H1 (cell line): ENCODE measurements at regions not wholly inside any gene's neighbourhood (a gene's known extent, or its start where the extent isn't known, plus 50 kb on each side); places are given as distances from the start of the nearest gene placed in this dataset.

Experiments
- ASH2L ChIP-seq: fragments of 200-600, 300-600 bp; sonication (generic); IDR thresholded peaks from one replicate; pipeline ENCODE4 v1.7.1; 2017; ENCODE audit warnings: low read length
- CEBPB ChIP-seq: IDR thresholded peaks from 2 replicates; pipeline ENCODE4 v1.6.1; 2012; ENCODE audit warnings: low read depth, low read length
- CTBP2 ChIP-seq: IDR thresholded peaks from 2 replicates; pipeline ENCODE4 v1.7.0; 2011; ENCODE audit warnings: borderline replicate concordance, mild to moderate bottlenecking, moderate library complexity, mixed read lengths, low read length; ENCODE audit not compliant: insufficient read depth, insufficient read length
- GABPA ChIP-seq: IDR thresholded peaks from 2 replicates; pipeline ENCODE4 v1.6.1; 2011; ENCODE audit warnings: mild to moderate bottlenecking, low read length, moderate library complexity, borderline replicate concordance; ENCODE audit not compliant: insufficient read depth
- NRF1 ChIP-seq: IDR thresholded peaks from 2 replicates; pipeline ENCODE4 v1.6.1; 2011; ENCODE audit warnings: mild to moderate bottlenecking, low read depth, low read length, improper control_type of control experiment
- POLR2A ChIP-seq, 2 experiments: IDR thresholded peaks; 1 replicate in 1 of 2; 2 replicates in 1 of 2; pipeline ENCODE4 v1.6.1; 2011; ENCODE audit warnings: low read depth in 2 of 2, low read length in 2 of 2, mild to moderate bottlenecking in 2 of 2; ENCODE audit errors: control extremely low read depth in 1 of 2
- POLR2AphosphoS5 ChIP-seq: IDR thresholded peaks from 2 replicates; pipeline ENCODE4 v1.6.1; 2011; ENCODE audit warnings: low read depth, low read length
- TF ChIP-seq, protein P1 (sequence below), 3 experiments: IDR thresholded peaks; 1 replicate in 2 of 3; 2 replicates in 1 of 3; pipeline versions ENCODE4 v1.5.1 to v1.6.1; 2011; ENCODE audit warnings: low read length in 3 of 3, mild to moderate bottlenecking in 3 of 3, inconsistent platforms in 2 of 3, low read depth in 1 of 3, moderate library complexity in 1 of 3; ENCODE audit not compliant: insufficient read depth in 1 of 3; ENCODE audit errors: control extremely low read depth in 1 of 3

DNA sequence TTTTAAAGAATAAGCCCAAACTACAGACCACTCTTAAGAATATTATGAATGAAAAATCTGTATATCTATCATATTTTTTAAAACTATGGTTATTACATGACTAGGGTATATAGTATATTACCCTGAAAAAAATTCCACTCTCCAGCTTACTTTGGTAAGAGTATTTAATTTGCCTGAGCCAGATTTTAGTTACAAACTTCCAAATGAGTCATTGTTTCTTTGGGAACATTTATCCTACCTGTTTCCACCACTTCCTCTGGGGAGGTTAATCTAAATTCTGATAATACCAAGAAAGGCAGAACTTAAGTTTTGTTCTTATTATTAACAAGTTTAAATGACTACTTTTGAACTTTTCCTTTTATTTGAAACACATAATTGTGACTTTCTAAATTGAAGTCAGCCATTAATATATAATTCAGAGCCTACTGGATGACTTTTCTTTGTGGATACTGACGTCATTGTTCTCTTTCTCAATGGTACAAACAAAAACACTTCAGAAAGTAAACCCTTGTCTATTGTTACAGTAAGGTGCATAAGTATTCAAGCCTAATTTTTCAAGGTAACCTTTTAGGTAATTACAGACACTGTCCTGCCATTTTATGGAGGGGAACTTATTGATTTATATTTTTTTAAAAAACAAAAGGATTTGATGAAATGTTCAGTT, 135.6 kb upstream of the TLL1 start:
- TF ChIP-seq, protein P1, sequence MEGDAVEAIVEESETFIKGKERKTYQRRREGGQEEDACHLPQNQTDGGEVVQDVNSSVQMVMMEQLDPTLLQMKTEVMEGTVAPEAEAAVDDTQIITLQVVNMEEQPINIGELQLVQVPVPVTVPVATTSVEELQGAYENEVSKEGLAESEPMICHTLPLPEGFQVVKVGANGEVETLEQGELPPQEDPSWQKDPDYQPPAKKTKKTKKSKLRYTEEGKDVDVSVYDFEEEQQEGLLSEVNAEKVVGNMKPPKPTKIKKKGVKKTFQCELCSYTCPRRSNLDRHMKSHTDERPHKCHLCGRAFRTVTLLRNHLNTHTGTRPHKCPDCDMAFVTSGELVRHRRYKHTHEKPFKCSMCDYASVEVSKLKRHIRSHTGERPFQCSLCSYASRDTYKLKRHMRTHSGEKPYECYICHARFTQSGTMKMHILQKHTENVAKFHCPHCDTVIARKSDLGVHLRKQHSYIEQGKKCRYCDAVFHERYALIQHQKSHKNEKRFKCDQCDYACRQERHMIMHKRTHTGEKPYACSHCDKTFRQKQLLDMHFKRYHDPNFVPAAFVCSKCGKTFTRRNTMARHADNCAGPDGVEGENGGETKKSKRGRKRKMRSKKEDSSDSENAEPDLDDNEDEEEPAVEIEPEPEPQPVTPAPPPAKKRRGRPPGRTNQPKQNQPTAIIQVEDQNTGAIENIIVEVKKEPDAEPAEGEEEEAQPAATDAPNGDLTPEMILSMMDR (IDR thresholded peaks at IDR 0.05; ENCODE audit: control extremely low read depth in 1 of 3, insufficient read depth in 1 of 3, low read depth in 1 of 3, low read length in 3 of 3): no peak
- TF ChIP-seq CTBP2 (no peak), POLR2A (IDR thresholded peaks at IDR 0.05; ENCODE audit: control extremely low read depth in 1 of 2, low read depth in 2 of 2, low read length in 2 of 2) (no peak), CEBPB (no peak), POLR2AphosphoS5 (no peak), GABPA (no peak), ASH2L (no peak), NRF1 (no peak)
